ENCODE measurements at regions not wholly inside any gene's neighbourhood (a gene's known extent, or its start where the extent isn't known, plus 50 kb on each side); places are given as distances from the start of the nearest gene placed in this dataset.

DNA sequence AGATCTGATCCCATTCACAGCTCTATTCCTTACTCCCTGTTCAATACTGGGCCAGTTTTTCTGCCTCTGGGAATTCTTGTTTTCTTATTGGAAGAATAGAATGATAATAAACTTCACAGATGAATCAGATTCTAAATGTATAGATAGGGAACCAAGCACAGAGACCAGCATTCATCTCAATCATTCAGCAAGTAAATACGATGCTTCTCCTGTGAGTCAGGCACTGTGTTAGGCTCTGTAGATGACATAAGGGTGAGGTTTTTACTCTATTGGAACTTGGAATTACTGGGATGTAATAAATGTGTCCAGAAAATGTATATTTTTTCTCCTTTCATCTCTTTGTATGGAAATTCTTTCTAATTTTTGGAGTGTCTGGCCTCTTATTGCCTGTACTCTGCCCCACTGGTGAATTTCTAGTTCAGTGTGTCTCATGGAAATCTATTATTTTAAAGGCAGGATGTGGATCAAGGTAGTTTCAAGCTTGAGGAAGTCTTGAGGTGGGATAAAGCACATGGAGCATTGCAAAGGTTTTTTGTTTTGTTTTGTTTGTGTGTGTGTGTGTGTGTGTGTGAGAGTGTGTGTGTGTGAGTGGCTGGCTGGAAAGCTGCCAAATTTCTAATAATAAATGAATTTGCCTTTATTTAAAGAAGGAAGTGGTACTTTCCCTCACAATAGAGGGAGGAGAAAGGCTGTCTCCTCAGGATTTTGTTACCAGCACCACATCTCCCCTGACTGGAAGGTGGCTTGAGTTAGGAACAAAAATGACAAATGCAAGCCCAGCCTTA is 117.9 kb upstream of the HS3ST1 start:
- Mint-ChIP-seq H3K27me3 (ENCODE audit: insufficient read depth) (no peaks in the 10 kb centered on the region; the same call in 1 of the 2 replicates), H3K4me3 (no peak overlapping the region), H3K9me3 (peaks cover 30% of the 10 kb centered on the region), H3K27ac (no peak overlapping the region), H3K4me1 (ENCODE audit: low read depth) (no peaks in the 10 kb centered on the region; the same call in 1 of the 2 replicates), H3K36me3 (ENCODE audit: low read depth) (no peaks in the 10 kb centered on the region; the same call in 1 of the 2 replicates)
- TF ChIP-seq, protein P1, sequence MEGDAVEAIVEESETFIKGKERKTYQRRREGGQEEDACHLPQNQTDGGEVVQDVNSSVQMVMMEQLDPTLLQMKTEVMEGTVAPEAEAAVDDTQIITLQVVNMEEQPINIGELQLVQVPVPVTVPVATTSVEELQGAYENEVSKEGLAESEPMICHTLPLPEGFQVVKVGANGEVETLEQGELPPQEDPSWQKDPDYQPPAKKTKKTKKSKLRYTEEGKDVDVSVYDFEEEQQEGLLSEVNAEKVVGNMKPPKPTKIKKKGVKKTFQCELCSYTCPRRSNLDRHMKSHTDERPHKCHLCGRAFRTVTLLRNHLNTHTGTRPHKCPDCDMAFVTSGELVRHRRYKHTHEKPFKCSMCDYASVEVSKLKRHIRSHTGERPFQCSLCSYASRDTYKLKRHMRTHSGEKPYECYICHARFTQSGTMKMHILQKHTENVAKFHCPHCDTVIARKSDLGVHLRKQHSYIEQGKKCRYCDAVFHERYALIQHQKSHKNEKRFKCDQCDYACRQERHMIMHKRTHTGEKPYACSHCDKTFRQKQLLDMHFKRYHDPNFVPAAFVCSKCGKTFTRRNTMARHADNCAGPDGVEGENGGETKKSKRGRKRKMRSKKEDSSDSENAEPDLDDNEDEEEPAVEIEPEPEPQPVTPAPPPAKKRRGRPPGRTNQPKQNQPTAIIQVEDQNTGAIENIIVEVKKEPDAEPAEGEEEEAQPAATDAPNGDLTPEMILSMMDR (IDR thresholded peaks at IDR 0.05) = no peak
- DNase-seq = no peak

DNA sequence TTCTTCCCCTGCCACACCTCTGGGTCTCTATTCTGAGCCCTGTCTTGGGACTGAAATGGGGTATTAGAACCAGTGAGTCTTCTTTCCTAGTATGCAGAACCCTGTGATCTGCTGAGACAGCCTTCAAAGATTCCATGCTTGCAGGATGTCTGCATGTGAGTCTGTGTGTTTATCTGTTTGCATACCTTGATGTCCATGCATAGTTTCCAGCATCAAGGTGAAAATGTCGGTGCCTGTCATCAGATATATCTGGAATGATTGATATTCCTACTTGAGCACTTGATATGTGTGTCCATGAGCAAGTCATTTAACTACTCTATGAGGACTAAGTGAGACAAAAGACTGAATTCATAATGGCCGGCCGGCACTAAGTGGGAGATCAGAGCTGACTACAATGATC is 117.0 kb upstream of the HS3ST1 start:
- Mint-ChIP-seq H3K27me3 (ENCODE audit: insufficient read depth) (no peaks in the 10 kb centered on the region; the same call in 1 of the 2 replicates), H3K4me3 (no peak overlapping the region), H3K9me3 (peaks cover 28% of the 10 kb centered on the region), H3K4me1 (ENCODE audit: low read depth) (no peaks in the 10 kb centered on the region; the same call in 1 of the 2 replicates), H3K36me3 (ENCODE audit: low read depth) (no peaks in the 10 kb centered on the region; the same call in 1 of the 2 replicates), H3K27ac (no peak overlapping the region)
- TF ChIP-seq, protein P1 (IDR thresholded peaks at IDR 0.05) = no peak
- no peak for DNase-seq

DNA sequence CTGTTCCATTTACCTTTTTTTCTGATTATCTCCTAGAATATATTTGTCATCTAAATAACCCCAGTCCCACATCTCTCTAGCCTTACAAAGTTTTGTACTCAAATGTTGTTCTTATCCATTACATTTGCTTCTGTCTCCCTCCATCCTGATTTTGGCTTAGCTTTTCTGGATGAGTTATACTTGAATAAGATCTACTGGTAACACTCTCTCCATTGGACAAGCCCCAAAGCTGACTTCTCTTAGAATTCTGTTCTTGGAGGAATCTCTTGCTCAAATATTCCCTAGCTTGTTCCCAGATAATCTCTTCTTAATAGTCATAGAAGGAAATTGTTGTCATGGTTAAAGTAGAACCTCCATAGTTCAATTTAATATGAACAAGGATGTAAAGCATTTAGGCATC is 115.5 kb upstream of the HS3ST1 start:
- H3K4me1 Mint-ChIP-seq (ENCODE audit: low read depth) = no peaks in the 10 kb centered on the region; the same call in 1 of the 2 replicates
- TF ChIP-seq, protein P1 (IDR thresholded peaks at IDR 0.05) = no peak
- peaks cover 35% of the 10 kb centered on the region for H3K9me3 Mint-ChIP-seq
- DNase-seq = no peak
- H3K27me3 Mint-ChIP-seq (ENCODE audit: insufficient read depth) = no peaks in the 10 kb centered on the region; the same call in 1 of the 2 replicates
- no peak overlapping the region for H3K4me3 Mint-ChIP-seq
- no peak overlapping the region for H3K27ac Mint-ChIP-seq
- H3K36me3 Mint-ChIP-seq (ENCODE audit: low read depth) = no peaks in the 10 kb centered on the region; the same call in 1 of the 2 replicates

DNA sequence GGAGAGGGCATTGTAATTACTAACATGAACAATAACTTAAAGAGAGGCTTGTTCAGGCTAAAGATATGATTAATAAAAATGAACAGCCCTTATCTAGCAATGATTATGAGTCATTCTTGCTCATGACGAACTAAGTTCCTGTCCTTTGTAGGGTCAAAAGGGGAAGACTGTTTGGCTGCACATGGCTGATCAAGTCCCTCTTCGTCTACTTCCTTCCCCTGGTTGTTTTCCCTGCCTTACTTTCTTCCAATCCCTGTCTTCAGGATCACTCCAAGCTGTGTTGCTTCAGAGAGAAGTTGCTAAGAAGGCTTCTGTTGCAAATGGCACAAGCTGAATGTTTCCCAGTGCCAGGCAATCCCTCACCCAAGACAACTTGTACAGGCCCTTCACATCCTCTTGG is 115.0 kb upstream of the HS3ST1 start:
- H3K36me3 Mint-ChIP-seq (ENCODE audit: low read depth) = no peaks in the 10 kb centered on the region; the same call in 1 of the 2 replicates
- no peak overlapping the region for H3K4me3 Mint-ChIP-seq
- TF ChIP-seq, protein P1 (IDR thresholded peaks at IDR 0.05) = no peak
- no peak for DNase-seq
- H3K9me3 Mint-ChIP-seq = peaks cover 39% of the 10 kb centered on the region
- H3K27ac Mint-ChIP-seq = no peak overlapping the region
- H3K27me3 Mint-ChIP-seq (ENCODE audit: insufficient read depth) = no peaks in the 10 kb centered on the region; the same call in 1 of the 2 replicates
- no peaks in the 10 kb centered on the region; the same call in 1 of the 2 replicates for H3K4me1 Mint-ChIP-seq (ENCODE audit: low read depth)

DNA sequence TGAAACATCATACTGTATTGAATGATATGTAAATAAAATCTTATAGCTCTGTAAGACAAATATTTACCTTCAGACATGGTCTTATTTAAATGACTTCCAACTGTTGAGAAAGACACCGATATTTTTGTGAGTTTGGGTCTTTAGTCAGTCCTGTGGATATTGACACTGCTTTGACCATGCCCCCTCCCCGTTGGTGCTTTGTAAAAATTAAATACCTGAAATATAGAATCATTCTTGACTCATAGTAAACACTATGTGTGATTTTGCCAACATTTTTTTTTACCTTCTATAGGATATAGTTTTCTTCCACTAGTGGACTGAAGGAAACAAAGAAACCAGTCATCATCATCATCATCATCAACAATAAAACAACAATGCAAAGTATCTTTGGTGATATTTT is 114.3 kb upstream of the HS3ST1 start:
- no peak overlapping the region for H3K4me3 Mint-ChIP-seq
- H3K27me3 Mint-ChIP-seq (ENCODE audit: insufficient read depth) = no peaks in the 10 kb centered on the region; the same call in 1 of the 2 replicates
- DNase-seq = no peak
- H3K4me1 Mint-ChIP-seq (ENCODE audit: low read depth) = no peaks in the 10 kb centered on the region; the same call in 1 of the 2 replicates
- no peak overlapping the region for H3K27ac Mint-ChIP-seq
- TF ChIP-seq, protein P1 (IDR thresholded peaks at IDR 0.05) = no peak
- H3K36me3 Mint-ChIP-seq (ENCODE audit: low read depth) = no peaks in the 10 kb centered on the region; the same call in 1 of the 2 replicates
- H3K9me3 Mint-ChIP-seq = peaks cover 33% of the 10 kb centered on the region
